Effector CD4-positive, alpha-beta T cell (primary cell): ENCODE measurements at regions not wholly inside any gene's neighbourhood (a gene's known extent, or its start where the extent isn't known, plus 50 kb on each side); places are given as distances from the start of the nearest gene placed in this dataset.

ENCODE experiments used
- DNase-seq: peaks from one replicate; pipeline ENCODE4 v3.0.0-alpha.2; 2020

GRCh38 chr13:99055735-99056134 is 77.9 kb upstream of the DOCK9 start:
- no peak for DNase-seq

- no peak for DNase-seq
Measured at GRCh38 chr13:99056381-99057014, 78.6 kb upstream of the DOCK9 start.

GRCh38 chr13:99057310-99057975 is 79.6 kb upstream of the DOCK9 start:
- no peak for DNase-seq

- no peak for DNase-seq
Measured at GRCh38 chr13:99058527-99059495, 80.9 kb upstream of the DOCK9 start.

- no peak for DNase-seq
Measured at GRCh38 chr13:99059498-99060075, 81.7 kb upstream of the DOCK9 start.

- no peak for DNase-seq
Measured at GRCh38 chr13:99061411-99061810, 83.5 kb upstream of the DOCK9 start.

- DNase-seq: no peak
Measured at GRCh38 chr13:99062593-99062992, 84.7 kb upstream of the DOCK9 start.

- DNase-seq: no peak
Measured at GRCh38 chr13:99063178-99063577, 85.3 kb upstream of the DOCK9 start.

GRCh38 chr13:99063952-99064351 is 86.1 kb upstream of the DOCK9 start:
- no peak for DNase-seq

GRCh38 chr13:99064624-99065234 is 86.9 kb upstream of the DOCK9 start:
- DNase-seq: no peak

- no peak for DNase-seq
Measured at GRCh38 chr13:99065235-99066015, 87.6 kb upstream of the DOCK9 start.

- no peak for DNase-seq
Measured at GRCh38 chr13:99066219-99066618, 88.4 kb upstream of the DOCK9 start.

GRCh38 chr13:99067159-99067985 is 89.5 kb upstream of the DOCK9 start:
- DNase-seq: no peak

GRCh38 chr13:99071211-99071610 is 93.3 kb upstream of the DOCK9 start:
- no peak for DNase-seq

- no peak for DNase-seq
Measured at GRCh38 chr13:99071666-99072065, 93.8 kb upstream of the DOCK9 start.

- DNase-seq: no peak
Measured at GRCh38 chr13:99072356-99072755, 94.5 kb upstream of the DOCK9 start.

GRCh38 chr13:99072941-99073340 is 95.1 kb upstream of the DOCK9 start:
- DNase-seq: no peak

- DNase-seq: no peak
Measured at GRCh38 chr13:99074693-99075092, 96.8 kb upstream of the DOCK9 start.

- no peak for DNase-seq
Measured at GRCh38 chr13:99075268-99076191, 97.7 kb upstream of the DOCK9 start.
